ENCODE measurements at regions not wholly inside any gene's neighbourhood (a gene's known extent, or its start where the extent isn't known, plus 50 kb on each side); places are given as distances from the start of the nearest gene placed in this dataset.
"Not testable (repeated sequence)": the region's sequence is repeated elsewhere in the genome, so short reads cannot be mapped to it uniquely, and the experiment has no call there.

GRCh38 chr2:195450552-195451113, 206.4 kb upstream of the SLC39A10 start:
- DNase-seq: no peak

- DNase-seq: no peak
Measured at GRCh38 chr2:195447323-195447975, 209.6 kb upstream of the SLC39A10 start.

- no peak for DNase-seq
Measured at GRCh38 chr2:195445639-195446038, 211.4 kb upstream of the SLC39A10 start.

GRCh38 chr2:195443926-195444325, 213.1 kb upstream of the SLC39A10 start:
- no peak for DNase-seq

- no peak for DNase-seq
Measured at GRCh38 chr2:195442458-195443175, 214.4 kb upstream of the SLC39A10 start.

GRCh38 chr2:195438692-195439091, 218.3 kb upstream of the SLC39A10 start:
- DNase-seq: no peak

GRCh38 chr2:195437521-195437920, 219.5 kb upstream of the SLC39A10 start:
- DNase-seq: no peak

- DNase-seq: no peak
Measured at GRCh38 chr2:195434346-195434745, 222.7 kb upstream of the SLC39A10 start.

- not testable (repeated sequence) for DNase-seq
Measured at GRCh38 chr2:195433729-195434128, 223.3 kb upstream of the SLC39A10 start.

- no peak for DNase-seq
Measured at GRCh38 chr2:195428673-195429072, 228.4 kb upstream of the SLC39A10 start.

- no peak for DNase-seq
Measured at GRCh38 chr2:195425328-195425727, 231.7 kb upstream of the SLC39A10 start.

GRCh38 chr2:195419033-195419432, 238.0 kb upstream of the SLC39A10 start:
- DNase-seq: no peak

GRCh38 chr2:195414537-195415100, 242.4 kb upstream of the SLC39A10 start:
- no peak for DNase-seq

- DNase-seq: no peak
Measured at GRCh38 chr2:195413944-195414343, 243.1 kb upstream of the SLC39A10 start.

- DNase-seq: no peak
Measured at GRCh38 chr2:195413422-195413821, 243.6 kb upstream of the SLC39A10 start.

- DNase-seq: no peak
Measured at GRCh38 chr2:195411219-195411687, 245.8 kb upstream of the SLC39A10 start.

- DNase-seq: no peak
Measured at GRCh38 chr2:195410074-195410671, 246.9 kb upstream of the SLC39A10 start.

GRCh38 chr2:195408811-195409210, 248.2 kb upstream of the SLC39A10 start:
- no peak for DNase-seq

- DNase-seq: no peak
Measured at GRCh38 chr2:195408196-195408595, 248.8 kb upstream of the SLC39A10 start.

- no peak for DNase-seq
Measured at GRCh38 chr2:195407783-195408182, 249.2 kb upstream of the SLC39A10 start.

GRCh38 chr2:195406886-195407603, 250.0 kb upstream of the SLC39A10 start:
- no peak for DNase-seq

GRCh38 chr2:195404651-195405050, 252.4 kb upstream of the SLC39A10 start:
- DNase-seq: no peak

- DNase-seq: no peak
Measured at GRCh38 chr2:195396479-195396878, 260.5 kb upstream of the SLC39A10 start.
